NCI-H146 treated with DMSO at 0.1 percent for 48 hours (cell line): ENCODE measurements at regions not wholly inside any gene's neighbourhood (a gene's known extent, or its start where the extent isn't known, plus 50 kb on each side); places are given as distances from the start of the nearest gene placed in this dataset.

Experiments used
- DNase-seq: peaks from one replicate; lab custom pipeline; 2025; ENCODE audit not compliant: unreplicated experiment; lab: John Stamatoyannopoulos, UW

DNA sequence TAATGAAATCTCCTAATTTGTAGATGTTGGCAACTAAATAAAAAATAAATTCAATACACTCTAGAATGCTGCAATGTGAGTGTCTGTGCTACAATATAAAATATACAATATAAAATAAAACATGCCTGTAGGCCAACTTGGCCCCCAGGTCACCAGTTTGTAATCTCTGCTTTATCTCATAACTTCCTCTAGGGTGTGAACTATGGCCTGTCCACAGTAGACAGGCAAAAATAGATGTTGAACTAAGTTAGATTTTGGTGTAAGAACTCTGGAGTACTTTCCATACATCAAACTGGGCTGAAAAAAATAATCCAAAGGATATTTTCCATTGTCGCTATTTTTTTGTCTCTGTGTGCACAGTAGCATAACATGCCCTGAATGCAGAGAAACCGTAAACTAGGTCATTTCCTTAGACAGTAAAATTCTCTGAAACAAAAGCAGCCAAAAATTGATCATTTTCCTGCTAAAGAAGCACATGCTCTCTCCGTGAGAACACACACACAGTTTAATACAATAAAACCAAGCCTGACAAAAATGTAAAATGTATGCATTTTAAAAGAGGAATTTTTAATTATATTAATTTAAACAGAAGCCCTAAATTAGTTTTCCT lies 98.5 kb upstream of the ZFP64 start:
- DNase-seq, result no peak

DNA sequence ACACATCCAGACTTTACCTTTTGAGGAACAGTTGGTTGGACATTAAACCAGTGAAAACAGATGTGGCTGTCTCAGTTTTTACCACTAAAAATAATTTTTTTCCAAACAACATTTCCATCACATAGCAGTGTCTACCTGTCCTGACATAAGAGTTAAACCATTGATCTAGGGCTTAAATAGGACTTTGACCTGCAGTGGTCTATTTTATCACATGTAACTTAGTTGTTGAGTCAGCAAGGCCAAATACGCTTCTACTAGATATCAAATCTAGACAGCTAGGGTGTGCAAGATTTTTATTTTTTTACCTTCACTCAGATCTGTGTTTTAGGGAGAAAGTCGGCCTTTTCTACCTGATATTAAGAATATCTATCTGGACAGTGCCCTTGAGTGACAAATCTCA lies 88.8 kb upstream of the ZFP64 start:
- DNase-seq, result no peak

DNA sequence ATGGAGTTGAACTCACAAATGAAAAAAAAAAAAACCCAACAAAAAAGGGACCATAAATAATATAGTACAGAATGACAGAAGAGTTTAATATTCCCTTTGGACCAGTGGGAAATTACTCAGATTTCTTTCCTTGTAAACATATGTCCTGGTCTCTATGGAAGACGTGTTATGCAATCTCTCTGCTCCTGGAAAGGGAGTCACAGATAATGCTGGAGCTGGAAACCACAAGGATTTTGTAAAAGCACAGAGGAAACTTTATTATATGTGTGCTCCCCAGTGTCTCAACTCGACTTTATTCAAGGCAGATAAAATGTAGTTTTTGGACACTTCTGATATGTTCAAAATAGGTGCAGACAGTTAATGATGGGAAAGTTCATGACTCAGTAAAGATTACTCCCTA lies 88.1 kb upstream of the ZFP64 start:
- no peak for DNase-seq

DNA sequence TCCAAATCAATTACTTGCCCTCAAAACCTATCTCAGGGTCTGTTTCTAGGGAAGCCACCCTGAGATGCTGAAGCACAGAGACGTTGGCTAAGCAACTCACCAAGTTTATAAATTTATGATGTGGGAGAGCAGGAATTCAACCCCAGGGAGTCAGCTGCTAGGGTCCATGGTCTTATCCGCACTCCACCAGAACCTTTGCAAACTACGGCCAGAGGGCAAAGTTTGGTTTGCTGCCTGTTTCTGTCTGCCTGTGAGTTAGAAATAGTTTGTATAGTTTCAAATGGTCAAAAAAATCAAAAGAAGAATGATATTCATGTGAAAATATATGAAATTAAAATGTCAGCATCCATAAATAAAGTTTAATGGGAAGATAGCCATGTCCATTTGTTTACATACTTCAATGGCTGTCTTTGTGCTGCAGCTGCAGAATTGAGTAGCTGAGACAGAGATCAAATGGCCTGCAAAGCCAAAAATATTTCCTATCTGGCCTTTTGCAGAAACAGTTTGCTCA lies 83.7 kb upstream of the ZFP64 start:
- no peak for DNase-seq

DNA sequence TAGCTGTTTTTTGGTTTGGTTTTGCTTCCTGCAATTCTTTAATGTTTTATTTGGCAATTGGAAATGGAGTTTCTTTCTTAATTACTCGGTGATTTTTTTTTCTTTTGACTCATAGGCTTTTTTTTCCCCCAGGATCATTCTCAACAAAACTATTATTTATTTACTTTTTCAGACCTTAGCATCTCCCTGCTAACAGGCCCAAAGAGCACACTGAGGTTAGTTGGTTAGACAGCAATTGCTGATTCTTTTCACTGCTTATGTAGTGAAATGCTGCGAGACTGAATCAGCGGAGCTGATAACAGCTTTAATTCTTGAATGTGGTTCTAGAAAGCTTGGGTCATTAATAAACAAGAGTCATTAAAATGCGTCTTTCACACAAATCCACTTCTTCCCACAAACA lies 79.1 kb upstream of the ZFP64 start:
- DNase-seq, result no peak

DNA sequence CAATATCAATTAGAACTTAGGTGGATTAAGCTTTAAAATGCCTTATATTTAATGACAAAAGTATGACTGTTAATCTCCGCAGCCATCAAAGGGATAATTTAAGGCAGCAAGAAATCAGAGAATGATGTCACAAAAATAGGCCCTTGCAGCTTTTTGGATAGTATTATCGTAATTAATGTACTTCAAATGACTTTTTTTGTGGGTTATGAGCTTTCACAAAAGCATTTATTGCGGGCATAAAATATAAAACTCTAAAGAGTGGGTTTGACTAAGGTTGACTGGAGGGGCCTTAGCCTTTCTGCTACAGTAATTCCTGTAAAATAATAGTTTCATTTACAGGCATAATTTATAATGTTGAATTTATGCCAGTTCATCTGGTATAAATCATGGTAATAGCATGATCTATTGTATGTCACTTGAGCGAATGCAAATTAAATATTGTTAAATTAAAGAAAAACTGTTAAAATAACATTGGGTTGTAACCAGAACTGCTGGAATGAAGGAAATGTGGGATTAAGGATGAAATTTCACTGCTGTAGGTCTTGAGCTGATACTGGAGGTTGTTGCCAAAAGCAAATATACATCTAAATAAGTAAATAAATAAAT lies 78.5 kb upstream of the ZFP64 start:
- DNase-seq, result no peak

DNA sequence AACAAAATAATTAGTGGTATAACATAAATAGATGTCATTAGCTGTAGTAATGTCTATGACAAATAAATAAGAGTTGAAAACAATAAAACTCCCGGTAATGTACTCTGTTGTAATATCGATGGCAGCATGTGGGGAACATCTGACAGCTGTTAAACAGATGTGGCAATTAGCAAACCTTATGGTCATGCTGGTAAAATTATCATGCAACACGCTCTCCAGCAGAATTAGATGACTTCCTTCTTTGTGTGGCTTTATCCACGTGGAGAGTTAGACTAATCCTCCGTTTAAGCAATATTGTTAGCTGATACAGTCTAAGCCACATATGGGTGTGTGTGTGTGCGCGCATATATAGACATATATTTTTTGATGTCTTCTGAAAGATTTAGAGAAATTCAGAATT lies 77.7 kb upstream of the ZFP64 start:
- DNase-seq, result no peak

DNA sequence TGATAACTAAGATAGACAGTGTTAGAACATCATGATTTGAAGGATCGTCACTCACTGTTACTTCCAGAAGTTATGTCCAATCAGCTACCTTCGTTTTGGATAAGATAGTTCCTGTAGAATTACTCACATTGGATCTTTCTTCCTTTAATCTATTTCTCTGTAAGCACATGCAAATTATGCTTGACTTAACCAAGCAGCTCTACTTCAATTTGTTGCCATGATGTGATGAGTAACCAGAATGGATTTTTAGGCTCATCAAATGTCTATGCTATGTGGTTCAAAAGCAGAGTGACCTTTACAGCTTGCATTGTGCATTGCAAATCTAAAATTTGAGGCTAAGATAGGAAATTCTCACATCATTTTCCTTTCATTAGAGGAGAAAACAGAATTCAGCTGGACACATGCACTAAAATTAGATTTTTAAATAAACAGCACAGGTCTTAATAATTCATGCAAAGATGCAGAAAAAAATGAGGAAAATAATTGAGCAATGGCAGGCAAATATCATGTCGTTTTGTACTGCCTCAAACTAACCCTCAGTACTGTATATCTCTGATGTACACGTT lies 76.7 kb upstream of the ZFP64 start:
- no peak for DNase-seq

DNA sequence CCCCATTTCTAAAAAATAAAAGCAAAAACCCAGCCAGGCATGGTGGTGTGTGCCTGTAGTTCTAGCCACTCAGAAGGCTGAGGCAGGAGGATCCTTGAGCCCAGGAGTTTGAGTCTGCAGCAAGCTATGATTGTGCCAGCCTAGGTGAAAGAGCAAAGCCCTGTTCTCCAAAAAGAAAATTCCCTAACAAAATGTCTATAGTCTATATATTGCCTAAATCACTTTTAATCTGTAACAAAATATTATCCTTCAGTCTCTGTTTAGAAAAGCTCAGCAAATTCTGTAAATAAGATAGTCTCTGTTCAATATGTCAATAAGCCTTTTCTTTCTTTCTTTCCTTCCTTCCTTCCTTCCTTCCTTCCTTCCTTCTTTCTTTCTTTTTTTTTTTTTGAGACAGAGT lies 75.8 kb upstream of the ZFP64 start:
- DNase-seq, result no peak

DNA sequence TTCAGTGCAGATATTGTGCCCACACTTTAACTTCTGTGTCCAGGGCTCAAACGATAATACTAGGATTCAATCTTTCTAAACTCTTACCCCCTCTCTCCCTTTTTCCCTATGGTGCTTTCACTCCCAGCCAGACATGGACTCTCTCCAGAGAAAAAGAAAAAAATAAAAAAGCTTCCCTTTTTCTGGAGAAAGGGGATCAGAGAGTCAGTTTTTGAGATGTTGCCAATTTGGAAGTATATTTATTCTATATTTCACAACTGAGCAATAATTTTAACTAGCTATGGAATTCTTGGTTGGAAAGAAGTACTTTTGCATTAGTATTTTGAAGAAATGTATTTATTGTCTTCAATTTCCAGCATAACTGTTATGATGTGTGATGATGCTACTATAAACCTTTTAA lies 72.2 kb upstream of the ZFP64 start:
- no peak for DNase-seq

DNA sequence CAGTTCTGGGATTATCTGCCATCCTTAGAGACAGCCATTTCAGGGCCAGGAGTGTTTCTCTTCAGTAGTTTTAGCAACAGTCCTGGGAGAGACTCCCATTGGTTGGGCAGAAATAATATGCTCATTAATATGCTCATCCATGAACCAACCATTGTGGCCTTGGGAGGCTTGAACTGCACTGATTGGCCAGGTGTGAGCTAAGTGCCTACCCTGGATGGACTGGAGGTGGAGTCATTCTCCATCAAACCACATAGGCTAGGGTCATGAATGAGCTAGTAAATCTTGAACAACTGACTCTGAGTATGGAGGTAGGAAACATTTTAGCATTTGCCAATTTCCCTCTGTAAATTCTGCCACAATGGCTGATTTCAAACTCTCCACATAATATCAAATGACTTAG lies 70.2 kb upstream of the ZFP64 start:
- DNase-seq, result no peak

DNA sequence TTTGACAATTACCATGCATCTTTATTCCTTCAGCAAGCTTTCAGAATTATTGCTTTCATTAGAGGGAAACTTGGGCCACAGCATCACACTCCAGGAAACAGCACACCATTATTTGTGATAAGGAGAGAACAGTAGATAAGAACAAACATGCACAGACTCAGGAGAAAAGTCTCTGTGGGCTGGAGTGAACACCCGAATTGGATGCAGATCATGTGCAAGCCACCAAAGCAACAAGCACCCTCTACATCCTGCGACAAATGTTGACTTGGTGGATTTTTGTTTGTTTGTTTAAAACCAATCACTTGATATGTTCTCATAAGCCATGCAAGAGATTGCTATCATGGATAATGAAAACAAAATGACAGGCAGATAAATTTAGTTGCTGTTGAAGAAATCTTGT lies 67.7 kb upstream of the ZFP64 start:
- no peak for DNase-seq

DNA sequence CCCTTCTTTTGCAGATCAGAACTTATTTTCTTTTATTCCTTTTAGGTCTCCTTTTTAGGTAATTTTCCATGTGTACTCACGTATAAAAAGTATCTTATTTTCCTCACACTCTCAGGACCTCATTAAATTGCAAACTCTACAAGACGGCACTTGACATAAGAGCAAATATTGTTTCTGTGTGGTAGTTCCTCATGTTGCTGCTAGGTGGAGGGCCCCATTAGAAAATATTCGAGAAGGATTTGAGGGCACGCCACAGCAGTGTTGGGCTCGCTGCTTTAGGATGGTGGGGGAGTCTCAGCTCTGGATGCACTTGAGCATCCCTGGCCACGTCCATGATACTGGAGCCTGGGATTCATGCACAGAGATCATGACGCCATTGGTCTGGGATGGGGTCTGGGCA lies 64.9 kb upstream of the ZFP64 start:
- no peak for DNase-seq

DNA sequence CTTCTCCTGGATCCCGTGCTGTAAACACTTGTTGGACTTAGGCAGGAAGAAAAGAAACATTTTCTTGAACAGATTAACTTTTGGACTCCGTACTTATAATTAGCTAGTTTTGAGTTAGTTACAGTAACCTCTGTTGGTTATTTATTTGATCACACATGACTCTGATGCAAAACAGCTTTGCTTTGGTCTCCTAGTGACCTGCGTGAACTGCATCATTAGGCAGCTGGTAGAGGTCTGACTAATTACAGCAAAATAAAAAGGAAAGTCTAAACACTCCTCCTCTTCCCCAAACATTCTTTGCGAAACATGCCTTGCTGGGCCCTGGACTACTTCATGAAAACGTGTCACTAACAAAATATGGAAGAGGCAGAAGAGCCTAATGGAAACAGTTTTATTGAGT lies 61.1 kb upstream of the ZFP64 start:
- DNase-seq, result no peak

DNA sequence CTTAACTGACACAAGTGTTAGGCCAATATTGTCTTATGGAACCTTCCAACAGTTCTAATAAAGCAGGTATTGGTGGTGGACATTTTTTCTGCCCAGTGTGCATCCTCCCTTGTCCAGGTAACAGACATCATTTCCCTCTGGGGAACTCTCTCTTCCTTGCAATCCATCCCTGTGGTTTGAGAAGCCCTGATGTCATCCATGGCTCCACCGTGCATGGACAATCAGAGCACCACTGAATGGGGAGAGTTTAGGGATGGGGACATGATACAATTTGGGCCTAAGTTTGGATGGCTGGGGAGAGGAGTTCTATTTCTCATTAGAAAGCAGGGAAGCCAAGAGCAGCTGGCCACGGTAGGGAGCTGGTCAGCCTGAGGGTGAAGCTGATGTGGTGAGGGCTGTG lies 60.2 kb upstream of the ZFP64 start:
- DNase-seq, result no peak

DNA sequence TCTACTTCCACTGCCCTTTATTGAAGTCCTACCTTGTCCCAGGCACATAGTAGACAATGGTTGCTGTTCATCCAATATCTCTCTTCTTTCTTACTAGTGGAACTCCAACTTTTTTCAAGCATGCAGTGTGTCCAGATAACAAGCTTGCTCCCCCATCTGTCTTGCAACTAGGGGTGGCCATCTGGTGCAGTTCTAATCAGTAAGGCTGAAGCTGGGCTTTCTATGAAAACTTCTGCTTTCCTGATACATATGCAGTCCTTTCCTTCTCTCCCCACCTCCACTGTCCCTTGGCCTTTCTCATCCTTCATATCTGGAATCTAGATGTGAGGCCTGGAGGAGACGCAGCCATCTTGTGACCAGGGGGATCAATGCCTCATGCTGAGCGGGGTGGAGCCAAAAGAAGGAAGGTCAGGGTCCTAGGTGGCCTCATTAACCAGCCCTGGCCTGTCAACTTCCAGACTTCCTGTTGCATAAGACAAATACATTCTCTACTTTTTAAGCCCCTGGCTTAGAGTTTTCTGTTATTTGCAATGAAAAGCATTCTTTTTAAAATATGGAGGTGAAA lies 59.6 kb upstream of the ZFP64 start:
- no peak for DNase-seq

DNA sequence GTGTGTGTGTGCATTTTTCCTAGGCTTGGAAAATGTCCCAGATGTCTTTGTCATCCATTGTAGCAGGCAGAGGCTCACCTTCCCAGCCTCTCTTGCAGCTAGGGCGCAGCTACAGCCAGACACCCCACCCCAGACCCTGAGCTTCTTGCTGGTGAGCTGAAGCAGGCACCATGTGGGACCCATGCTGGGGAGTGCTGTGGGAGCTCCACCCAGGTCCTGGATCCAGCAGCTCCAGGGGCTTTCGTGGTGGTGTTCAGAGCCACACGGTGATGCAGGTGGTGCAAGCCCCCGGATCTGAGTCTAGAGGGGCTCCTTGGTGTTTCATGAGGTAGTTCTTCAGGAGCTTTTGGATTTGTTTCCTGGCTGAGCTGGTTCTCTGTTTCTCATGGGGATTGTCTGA lies 56.0 kb upstream of the ZFP64 start:
- DNase-seq, result no peak

DNA sequence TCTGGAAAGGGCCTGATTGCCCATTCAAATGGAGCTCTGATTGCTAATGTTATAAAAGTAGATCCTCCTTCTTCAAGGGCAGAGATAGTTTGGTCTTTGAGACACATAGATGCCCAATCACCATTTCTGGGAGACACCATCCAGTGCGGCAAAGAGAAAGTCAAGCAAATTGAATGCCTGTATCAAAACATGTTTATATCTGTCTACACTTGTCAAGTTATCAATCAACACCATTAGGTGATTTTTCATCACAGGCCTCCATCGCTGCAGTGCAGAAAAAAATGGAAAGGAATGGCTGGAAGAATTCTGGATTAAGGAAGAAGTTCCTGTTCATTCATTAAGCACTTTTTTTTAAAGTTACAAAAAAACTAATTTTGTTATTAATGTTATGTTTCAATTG lies 54.8 kb upstream of the ZFP64 start:
- no peak for DNase-seq

DNA sequence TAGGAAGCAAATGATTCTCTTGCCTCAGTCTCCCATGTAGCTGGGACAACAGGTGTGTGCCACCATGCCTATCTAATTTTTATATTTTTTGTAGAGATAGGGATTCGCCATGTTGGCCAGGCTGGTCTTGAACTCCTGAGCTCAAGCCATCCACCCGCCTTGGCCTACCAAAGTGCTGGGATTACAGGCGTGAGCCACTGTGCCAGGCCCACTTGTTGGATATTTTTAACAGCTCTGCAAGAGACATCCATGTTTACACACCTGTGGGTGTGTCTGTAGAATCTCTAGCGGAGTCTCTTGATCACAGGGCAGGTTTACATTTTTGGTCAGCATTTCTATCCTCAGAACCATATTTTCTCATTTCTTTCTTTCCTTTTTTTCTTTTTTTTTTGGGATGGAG lies 53.1 kb upstream of the ZFP64 start:
- DNase-seq, result no peak

DNA sequence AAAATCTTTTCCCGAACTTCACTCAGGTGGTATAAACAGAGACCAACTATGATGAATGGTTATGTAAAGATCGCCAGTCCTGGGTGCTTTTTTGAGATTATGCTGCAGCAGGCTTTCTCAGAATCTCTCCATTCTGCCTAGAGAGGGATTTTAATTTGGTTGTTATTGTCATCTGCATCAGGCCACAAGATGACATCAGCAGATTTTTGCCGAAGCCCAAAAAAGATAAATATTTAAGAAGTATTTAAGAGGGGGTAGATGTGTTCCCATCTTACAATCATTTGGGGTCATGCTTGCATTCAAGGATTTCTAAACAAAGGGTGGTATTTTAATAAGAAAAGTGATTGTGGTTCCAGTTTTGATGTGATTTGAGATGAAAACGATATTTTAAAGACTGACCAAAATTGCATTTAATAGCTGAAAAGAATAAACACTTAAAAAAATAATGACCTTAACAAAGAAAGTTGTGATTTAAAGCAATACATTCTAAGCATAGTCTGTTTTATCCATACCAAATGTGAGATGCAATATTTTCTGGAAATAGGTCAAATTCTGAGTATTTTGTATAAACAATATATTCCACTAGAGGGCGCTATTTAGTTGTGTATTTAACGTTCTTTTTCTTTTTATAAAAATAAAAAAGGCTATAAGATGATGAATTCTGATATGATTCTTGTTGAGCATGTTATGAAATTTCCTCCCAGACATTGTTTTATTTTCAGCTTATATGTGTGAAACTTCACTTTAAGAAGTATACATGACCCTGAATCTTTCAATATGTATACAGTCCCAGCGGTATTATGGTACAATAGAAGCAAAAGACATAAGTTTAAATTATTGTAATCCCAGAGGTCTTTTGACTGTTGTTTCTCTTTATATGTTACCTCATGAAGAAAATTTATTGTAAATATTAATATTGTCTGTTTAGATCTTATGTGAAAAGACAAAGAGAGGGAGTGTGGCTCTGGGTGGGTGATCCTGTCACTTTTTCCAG lies 51.0 kb upstream of the ZFP64 start:
- DNase-seq, result peak; percentile 17
